ENCODE measurements at regions not wholly inside any gene's neighbourhood (a gene's known extent, or its start where the extent isn't known, plus 50 kb on each side); places are given as distances from the start of the nearest gene placed in this dataset.

DNA sequence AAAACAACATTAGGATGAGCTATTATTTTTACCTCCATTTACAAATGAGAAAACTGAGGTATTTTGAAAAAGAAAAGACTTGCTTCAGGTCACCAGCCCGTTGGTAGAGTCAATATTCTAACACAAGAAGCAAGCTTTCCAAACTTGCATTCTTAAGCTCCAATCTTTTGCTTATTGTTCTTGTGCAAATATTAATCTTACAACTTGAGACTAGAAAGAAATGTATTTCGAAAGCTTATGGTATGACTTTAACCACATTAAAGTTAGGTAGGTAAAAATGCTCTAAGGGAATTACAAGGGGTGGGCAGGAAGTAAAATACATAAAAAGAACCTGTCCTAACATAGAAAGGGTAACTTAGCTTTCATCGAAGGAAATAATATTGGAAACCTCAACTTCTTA is 453.9 kb downstream of the SLITRK5 start:
- TF ChIP-seq YY1 (IDR thresholded peaks at IDR 0.05; ENCODE audit: insufficient read depth, insufficient read length) (no peak), SUZ12 (IDR thresholded peaks at IDR 0.05; ENCODE audit: extremely low read depth, insufficient read depth, insufficient read length) (no peak), ZNF274 (IDR thresholded peaks at IDR 0.05; ENCODE audit: low read depth, low read length) (no peak)
